ENCODE measurements at regions not wholly inside any gene's neighbourhood (a gene's known extent, or its start where the extent isn't known, plus 50 kb on each side); places are given as distances from the start of the nearest gene placed in this dataset.

DNA sequence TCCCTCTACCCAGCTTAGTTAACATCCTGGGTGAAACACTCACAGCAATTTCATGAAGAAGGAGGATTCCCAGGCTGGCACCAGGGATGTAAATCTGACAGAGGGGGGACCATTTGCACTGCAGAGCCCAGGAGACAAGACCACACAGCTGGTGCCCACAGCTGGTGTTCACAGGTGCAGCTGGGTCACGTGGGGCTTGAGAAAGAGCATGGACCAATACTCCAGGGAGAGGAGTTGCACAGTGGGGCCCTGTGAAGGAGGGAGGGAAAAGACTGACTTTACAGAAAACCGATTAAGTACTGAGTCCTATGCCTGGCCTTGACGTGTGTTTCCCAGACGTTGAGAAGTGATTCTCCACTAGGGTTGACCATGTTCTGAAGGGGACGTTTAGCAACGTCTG, 1316.7 kb upstream of the TMEM132C start:
- no peak for TF ChIP-seq CTCF (conservative IDR thresholded peaks at IDR 0.05; ENCODE audit: low read depth)
- no peak overlapping the region for H3K27ac ChIP-seq
- CTCF ChIA-PET: no interaction called here
- DNase-seq (ENCODE audit: low spot score): no peak
- POLR2A ChIA-PET (ENCODE audit: low non-redundant PET): no interaction called here

- TF ChIP-seq CTCF (conservative IDR thresholded peaks at IDR 0.05; ENCODE audit: low read depth): no peak
- CTCF ChIA-PET: no interaction called here
- POLR2A ChIA-PET (ENCODE audit: low non-redundant PET): no interaction called here
- H3K27ac ChIP-seq: no peak overlapping the region
- DNase-seq (ENCODE audit: low spot score): no peak
Measured at GRCh38 chr12:126952096-126953007, 1314.6 kb upstream of the TMEM132C start.

- no peak for DNase-seq (ENCODE audit: low spot score)
- POLR2A ChIA-PET (ENCODE audit: low non-redundant PET): no interaction called here
- CTCF ChIA-PET: no interaction called here
- no peak overlapping the region for H3K27ac ChIP-seq
- no peak for TF ChIP-seq CTCF (conservative IDR thresholded peaks at IDR 0.05; ENCODE audit: low read depth)
Measured at GRCh38 chr12:126953365-126953889, 1313.5 kb upstream of the TMEM132C start.

DNA sequence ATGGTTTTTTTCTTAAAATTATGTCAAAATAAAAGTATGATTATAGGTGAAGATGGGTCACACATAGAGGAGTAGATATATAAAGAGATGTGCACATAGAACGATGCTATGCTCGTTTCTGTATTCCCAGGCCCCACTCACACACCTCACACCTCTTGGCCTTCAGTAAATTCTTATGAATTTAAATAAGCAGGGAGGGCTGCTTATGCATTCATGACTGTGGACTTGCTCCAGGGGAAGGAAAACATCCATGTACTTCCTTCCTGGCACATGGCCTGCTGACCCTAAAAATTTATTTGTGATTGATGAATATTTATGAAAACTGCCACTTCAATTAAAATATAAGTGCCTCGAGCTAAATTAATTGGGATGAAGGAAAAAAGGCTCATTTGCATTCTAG, 1306.7 kb upstream of the TMEM132C start:
- POLR2A ChIA-PET (ENCODE audit: low non-redundant PET): no interaction called here
- no peak for TF ChIP-seq CTCF (conservative IDR thresholded peaks at IDR 0.05; ENCODE audit: low read depth)
- CTCF ChIA-PET: no interaction called here
- H3K27ac ChIP-seq: no peak overlapping the region
- DNase-seq (ENCODE audit: low spot score): no peak

GRCh38 chr12:126960709-126961108, 1306.3 kb upstream of the TMEM132C start:
- ChIA-PET POLR2A (ENCODE audit: low non-redundant PET) (no interaction called here), CTCF (no interaction called here)
- no peak for DNase-seq (ENCODE audit: low spot score)
- no peak for TF ChIP-seq CTCF (conservative IDR thresholded peaks at IDR 0.05; ENCODE audit: low read depth)
- H3K27ac ChIP-seq: no peak overlapping the region

DNA sequence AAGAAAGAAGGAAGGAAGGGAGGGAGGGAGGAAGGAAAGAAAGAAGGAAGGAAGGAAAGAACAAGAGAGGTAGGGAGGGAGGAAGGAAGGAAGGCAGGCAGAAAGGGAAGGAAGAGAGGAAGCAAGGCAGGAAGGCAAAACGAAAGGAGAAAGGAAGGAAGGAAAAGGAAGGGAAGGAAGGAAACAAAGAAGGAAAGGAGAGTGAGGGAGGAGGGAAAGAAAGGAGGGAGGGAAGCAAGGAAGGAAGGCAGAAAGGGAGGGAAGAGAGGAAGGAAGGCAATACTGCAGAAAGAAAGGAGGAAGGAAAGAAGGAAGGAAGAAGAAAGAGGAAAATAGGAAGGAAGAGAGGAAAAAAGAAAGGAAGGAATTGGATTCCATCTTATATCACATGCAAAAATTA, 1303.1 kb upstream of the TMEM132C start:
- DNase-seq (ENCODE audit: low spot score): no peak
- no peak for TF ChIP-seq CTCF (conservative IDR thresholded peaks at IDR 0.05; ENCODE audit: low read depth)
- CTCF ChIA-PET: no interaction called here
- H3K27ac ChIP-seq: no peak overlapping the region
- POLR2A ChIA-PET (ENCODE audit: low non-redundant PET): no interaction called here

Data from RWPE1 (cell line).